Stimulated activated naive B cell treated with anti-CD40 and anti-IgM and Interleukin-4, amounts not matched to agents 10 μg/mL and 1 μg/mL and 100 μg/mL, for 72 hours (primary cell): ENCODE measurements at regions not wholly inside any gene's neighbourhood (a gene's known extent, or its start where the extent isn't known, plus 50 kb on each side); places are given as distances from the start of the nearest gene placed in this dataset.
"Not testable (repeated sequence)": the region's sequence is repeated elsewhere in the genome, so short reads cannot be mapped to it uniquely, and the experiment has no call there.

ENCODE experiments used
- ATAC-seq, 2 donors: fragments of 150-1000 bp; cut with Tn5 transposase; replicated peaks; 2 replicates each; pipeline ENCODE4 v1.10.0; 2021; ENCODE audit warnings: moderate library complexity in 1 of 2
- DNase-seq: peaks from one replicate; pipeline ENCODE4 v3.0.0; 2021
- H3K27ac Mint-ChIP-seq: one replicate; pipeline ENCODE4 v1.8.0; 2022; ENCODE audit warnings: mild to moderate bottlenecking, mixed read lengths
- H3K27me3 Mint-ChIP-seq, 2 donors: one replicate each; pipeline ENCODE4 v1.8.0; 2022; ENCODE audit warnings: mixed read lengths in 2 of 2
- H3K36me3 Mint-ChIP-seq, 2 donors: one replicate each; pipeline ENCODE4 v1.8.0; 2022; ENCODE audit warnings: mixed read lengths in 2 of 2, mild to moderate bottlenecking in 1 of 2
- H3K4me1 Mint-ChIP-seq, 2 donors: one replicate each; pipeline ENCODE4 v1.8.0; 2022; ENCODE audit warnings: mixed read lengths in 2 of 2, mild to moderate bottlenecking in 1 of 2
- H3K4me3 Mint-ChIP-seq, 2 donors: one replicate each; pipeline ENCODE4 v1.8.0; 2022; ENCODE audit warnings: mild to moderate bottlenecking in 2 of 2, mixed read lengths in 2 of 2, moderate library complexity in 1 of 2
- H3K9me3 Mint-ChIP-seq, 2 donors: one replicate each; pipeline ENCODE4 v1.8.0; 2022; ENCODE audit warnings: mixed read lengths in 2 of 2, mild to moderate bottlenecking in 1 of 2

DNA sequence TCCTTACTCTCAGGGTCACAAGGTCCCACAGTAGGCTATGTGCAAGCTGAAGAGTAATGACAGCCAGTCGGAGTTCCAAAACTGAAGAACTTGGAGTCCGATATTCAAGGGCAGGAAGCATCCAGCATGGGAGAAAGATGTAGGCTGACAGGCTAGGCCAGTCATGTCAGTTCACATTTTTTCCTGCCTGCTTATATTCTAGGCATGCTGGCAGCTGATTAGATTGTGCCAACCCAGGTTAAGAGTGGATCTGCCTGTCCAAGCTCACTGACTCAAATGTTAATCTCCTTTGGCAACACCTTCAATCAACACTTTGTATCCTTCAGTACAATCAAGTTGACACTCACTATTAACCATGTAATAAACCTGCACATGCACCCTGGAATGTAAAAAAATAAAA is 960.9 kb upstream of the HS3ST1 start:
- no peak for DNase-seq
- no peak for ATAC-seq
- Mint-ChIP-seq H3K4me3 (no peak overlapping the region), H3K4me1 (no peaks in the 10 kb centered on the region), H3K27ac (no peak overlapping the region), H3K9me3 (no peaks in the 10 kb centered on the region), H3K27me3 (no peaks in the 10 kb centered on the region), H3K36me3 (no peaks in the 10 kb centered on the region)

DNA sequence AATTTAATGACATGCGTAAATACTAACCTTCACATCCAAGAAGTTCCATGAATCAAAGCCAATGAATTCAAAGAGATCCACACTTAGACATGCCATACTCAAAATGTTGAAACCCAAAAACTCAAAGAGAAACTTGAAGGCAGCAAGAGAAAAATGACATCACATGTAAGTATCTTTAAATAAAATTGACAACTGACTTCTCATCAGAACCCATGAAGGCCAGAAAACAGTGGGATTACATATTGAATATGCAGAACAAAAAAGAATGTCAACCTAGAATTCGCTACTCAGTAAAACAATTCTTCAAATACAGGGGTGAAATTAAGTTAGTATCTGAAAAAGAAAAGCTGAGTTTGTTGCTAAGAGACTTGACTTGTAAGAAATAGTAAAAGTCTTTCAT is 953.9 kb upstream of the HS3ST1 start:
- no peak overlapping the region for H3K27ac Mint-ChIP-seq
- no peaks in the 10 kb centered on the region for H3K36me3 Mint-ChIP-seq
- H3K27me3 Mint-ChIP-seq = no peaks in the 10 kb centered on the region
- DNase-seq = no peak
- no peaks in the 10 kb centered on the region for H3K4me1 Mint-ChIP-seq
- ATAC-seq = no peak
- H3K4me3 Mint-ChIP-seq = no peak overlapping the region
- H3K9me3 Mint-ChIP-seq = peaks cover 7 to 9% of the 10 kb centered on the region in 2 donors

DNA sequence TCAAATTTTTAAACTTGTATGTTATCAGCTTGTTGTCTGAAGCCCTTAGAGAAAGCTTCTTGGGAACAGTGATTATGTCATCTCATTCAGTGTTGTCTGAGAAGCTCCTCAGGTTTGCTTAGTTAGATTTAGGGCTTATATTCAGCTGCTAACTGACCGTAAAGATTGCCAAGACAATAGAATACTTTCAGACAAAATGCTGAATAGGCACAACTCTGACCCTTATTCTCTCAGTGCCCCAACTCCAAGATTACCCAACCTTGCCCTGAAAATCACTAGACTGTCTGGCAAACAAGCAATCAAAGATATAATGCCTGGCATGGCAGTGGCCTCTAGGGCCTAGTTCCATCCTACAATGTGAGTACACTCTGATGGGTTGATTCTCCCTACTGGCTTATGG is 950.5 kb upstream of the HS3ST1 start:
- Mint-ChIP-seq H3K4me3 (no peak overlapping the region), H3K27me3 (no peaks in the 10 kb centered on the region), H3K27ac (no peak overlapping the region), H3K36me3 (no peaks in the 10 kb centered on the region), H3K4me1 (no peaks in the 10 kb centered on the region), H3K9me3 (peaks cover 7 to 9% of the 10 kb centered on the region in 2 donors)
- no peak for DNase-seq
- no peak for ATAC-seq

DNA sequence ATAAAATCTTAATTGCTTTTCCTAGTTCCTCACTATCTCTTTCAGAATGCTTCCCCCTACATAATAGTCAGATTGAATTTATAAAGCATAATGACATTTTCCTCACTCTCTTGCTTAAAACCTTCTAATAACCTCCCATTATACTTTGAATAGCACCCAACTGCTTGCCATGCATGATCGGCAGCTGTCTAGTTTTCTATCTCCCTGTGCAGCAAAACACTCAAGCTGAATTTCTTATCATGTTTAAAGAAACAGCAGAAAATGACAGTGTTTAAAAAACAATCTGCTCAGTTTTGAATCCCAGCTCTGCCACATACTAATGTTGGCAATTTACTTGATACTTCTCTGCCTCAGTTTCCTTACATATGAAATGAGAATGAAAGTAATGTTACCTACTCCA is 947.1 kb upstream of the HS3ST1 start:
- peaks cover 2 to 3% of the 10 kb centered on the region in 2 donors for H3K9me3 Mint-ChIP-seq
- H3K4me1 Mint-ChIP-seq = no peaks in the 10 kb centered on the region
- no peak overlapping the region for H3K27ac Mint-ChIP-seq
- no peaks in the 10 kb centered on the region for H3K27me3 Mint-ChIP-seq
- DNase-seq = no peak
- H3K36me3 Mint-ChIP-seq = no peaks in the 10 kb centered on the region
- no peak overlapping the region for H3K4me3 Mint-ChIP-seq
- no peak for ATAC-seq

DNA sequence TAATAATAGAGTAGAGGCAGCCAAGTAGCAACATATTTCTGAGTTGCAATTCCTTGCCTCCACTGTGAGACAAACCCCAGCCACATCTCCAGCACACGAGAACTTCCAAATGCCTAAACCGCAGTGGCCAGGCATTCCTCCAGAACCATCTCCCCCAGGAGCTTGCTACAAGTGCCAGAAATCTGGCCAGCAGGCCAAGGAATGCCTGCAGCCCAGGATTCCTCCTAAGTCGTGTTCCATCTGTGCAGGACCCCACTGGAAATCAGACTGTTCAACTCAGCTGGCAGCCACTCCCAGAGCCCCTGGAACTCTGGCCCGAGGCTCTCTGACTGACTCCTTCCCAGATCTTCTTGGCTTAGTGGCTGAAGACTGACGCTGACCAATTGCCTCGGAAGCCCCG is 937.2 kb upstream of the HS3ST1 start:
- peaks cover 12 to 13% of the 10 kb centered on the region in 2 donors for H3K9me3 Mint-ChIP-seq
- not testable (repeated sequence) for H3K36me3 Mint-ChIP-seq, H3K4me1 Mint-ChIP-seq, DNase-seq, H3K27ac Mint-ChIP-seq, H3K4me3 Mint-ChIP-seq, H3K27me3 Mint-ChIP-seq, ATAC-seq

DNA sequence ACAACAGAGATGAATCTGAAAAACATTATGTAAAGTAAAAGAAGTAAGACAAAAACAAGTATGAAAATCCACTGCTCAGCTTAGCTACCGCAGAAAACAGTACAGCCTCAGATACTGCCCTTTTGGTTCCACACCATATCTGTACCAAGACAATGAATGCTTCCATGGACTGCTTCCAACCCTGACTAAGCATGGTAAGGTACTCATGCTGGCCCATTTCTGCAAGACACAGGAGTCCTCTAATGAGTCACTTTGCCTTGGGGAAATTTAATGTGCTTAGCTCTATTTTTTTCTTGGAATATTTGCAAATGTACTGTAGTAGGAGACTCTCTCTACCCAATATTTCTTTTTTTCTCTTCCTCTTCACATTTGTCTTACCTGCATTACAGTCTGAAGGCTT is 931.7 kb upstream of the HS3ST1 start:
- Mint-ChIP-seq H3K36me3 (no peaks in the 10 kb centered on the region), H3K27ac (no peak overlapping the region), H3K4me1 (no peaks in the 10 kb centered on the region), H3K27me3 (no peaks in the 10 kb centered on the region), H3K4me3 (no peak overlapping the region), H3K9me3 (peaks cover 11 to 12% of the 10 kb centered on the region in 2 donors)
- ATAC-seq = no peak
- DNase-seq = no peak

DNA sequence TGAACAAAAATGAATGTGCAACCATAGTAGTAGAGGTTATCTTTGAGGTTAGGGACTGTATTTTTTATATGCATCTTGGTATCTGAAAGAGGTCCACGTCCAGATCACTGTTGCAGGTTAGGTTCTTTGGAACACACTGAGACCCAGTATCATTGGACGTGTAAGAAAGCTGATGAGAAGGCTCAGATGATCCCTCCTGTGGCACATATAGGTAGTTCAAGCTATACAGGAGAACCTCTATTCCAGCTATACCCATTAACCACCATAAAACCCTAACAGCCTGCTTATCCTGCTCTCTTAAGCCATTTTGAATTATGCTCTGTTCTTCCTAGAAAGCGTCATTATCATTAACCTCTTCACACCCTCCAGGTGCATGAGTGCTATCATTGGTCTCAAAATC is 930.7 kb upstream of the HS3ST1 start:
- Mint-ChIP-seq H3K36me3 (no peaks in the 10 kb centered on the region), H3K27ac (no peak overlapping the region), H3K9me3 (peaks cover 2 to 5% of the 10 kb centered on the region in 2 donors), H3K4me3 (no peak overlapping the region), H3K27me3 (no peaks in the 10 kb centered on the region), H3K4me1 (no peaks in the 10 kb centered on the region)
- ATAC-seq (no peak), DNase-seq (no peak)

DNA sequence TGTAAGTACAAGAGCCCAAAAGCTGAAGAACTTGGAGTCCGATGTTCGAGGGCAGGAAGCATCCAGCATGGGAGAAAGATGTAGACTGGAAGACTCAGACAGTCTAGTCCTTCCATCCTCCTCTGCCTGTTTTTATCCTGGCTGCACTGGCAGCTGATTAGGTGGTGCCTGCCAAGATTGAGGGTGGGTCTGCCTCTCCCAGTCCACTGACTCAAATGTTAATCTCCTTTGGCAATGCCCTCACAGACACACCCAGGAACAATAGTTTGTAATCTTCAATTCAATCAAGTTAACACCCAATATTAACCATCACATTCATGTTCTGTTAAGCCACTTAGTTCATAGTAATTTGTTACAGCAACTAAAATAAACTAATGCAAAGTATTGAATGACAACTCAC is 904.4 kb upstream of the HS3ST1 start:
- DNase-seq = not testable (repeated sequence)

DNA sequence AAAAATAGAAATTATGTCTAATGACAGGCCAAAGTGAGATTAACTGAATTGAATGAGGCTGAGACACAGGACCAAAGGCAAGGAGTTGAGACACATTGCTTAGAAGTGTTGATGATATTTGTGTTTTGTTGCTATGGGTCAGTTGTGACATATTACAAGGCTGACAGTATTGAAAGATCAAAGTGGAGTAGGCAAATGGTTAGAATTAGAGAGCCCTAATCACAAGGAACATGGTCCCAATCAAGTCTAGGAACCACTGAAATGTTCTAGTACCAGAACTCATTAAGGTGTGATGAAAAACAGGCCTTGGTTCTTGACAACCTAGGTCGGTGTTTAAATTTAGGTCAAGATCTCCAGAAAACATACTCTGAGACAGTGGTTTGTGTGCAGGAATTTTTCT is 896.3 kb upstream of the HS3ST1 start:
- H3K4me3 Mint-ChIP-seq = no peak overlapping the region
- H3K36me3 Mint-ChIP-seq = no peaks in the 10 kb centered on the region
- H3K9me3 Mint-ChIP-seq = peaks cover 0 to 2% of the 10 kb centered on the region in 2 donors
- no peaks in the 10 kb centered on the region for H3K4me1 Mint-ChIP-seq
- DNase-seq (no peak), ATAC-seq (no peak)
- no peaks in the 10 kb centered on the region for H3K27me3 Mint-ChIP-seq
- H3K27ac Mint-ChIP-seq = no peak overlapping the region

More for the DNA sequence above, 904.4 kb upstream of the HS3ST1 start:
- H3K36me3 Mint-ChIP-seq, ATAC-seq, H3K27ac Mint-ChIP-seq, H3K4me1 Mint-ChIP-seq, H3K4me3 Mint-ChIP-seq, H3K27me3 Mint-ChIP-seq: not testable (repeated sequence)
- peaks cover 6 to 12% of the 10 kb centered on the region in 2 donors for H3K9me3 Mint-ChIP-seq

DNA sequence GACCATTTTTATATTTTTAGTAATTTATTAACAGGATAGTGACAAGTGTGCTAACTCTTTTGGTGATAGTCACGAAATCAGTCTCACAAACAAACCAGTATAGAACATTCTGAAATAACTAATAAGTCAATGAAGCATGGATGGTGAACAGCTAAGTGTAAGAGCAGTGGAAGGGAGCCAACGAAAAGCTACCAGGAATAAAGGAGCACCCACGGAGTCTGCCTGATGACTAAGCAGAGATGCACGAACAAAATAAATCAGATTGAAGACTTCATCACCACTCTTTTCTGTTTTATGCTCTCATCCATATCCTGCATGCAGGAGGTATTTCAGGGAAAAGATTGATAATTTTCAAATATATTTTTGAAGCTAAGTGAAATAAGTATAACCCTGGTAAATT is 891.1 kb upstream of the HS3ST1 start:
- ATAC-seq (no peak), DNase-seq (no peak)
- Mint-ChIP-seq H3K27ac (no peak overlapping the region), H3K36me3 (no peaks in the 10 kb centered on the region), H3K27me3 (no peaks in the 10 kb centered on the region), H3K4me1 (no peaks in the 10 kb centered on the region), H3K4me3 (no peak overlapping the region), H3K9me3 (peaks cover 0 to 2% of the 10 kb centered on the region in 2 donors)

DNA sequence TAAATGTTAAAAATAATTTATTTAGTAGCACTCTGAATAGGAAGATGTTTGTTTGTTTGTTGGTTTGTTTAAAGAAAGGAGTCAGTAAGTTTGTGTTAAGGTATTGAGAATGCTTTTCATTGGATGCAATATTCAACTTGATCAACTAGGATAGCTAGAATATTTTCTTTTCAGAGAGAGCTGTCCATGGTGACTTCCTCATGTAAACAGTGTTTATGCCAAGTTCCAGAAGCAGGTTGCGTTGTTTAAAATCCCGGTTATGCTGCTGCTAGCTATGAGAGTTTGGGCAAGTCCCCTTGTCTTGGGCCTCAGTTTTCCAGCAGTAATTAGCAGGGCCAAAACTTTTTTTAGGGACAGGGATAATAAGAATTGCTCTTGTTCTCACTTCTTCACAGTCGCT is 876.2 kb upstream of the HS3ST1 start:
- H3K27ac Mint-ChIP-seq = no peak overlapping the region
- H3K4me3 Mint-ChIP-seq = no peak overlapping the region
- H3K9me3 Mint-ChIP-seq = peaks cover 0 to 2% of the 10 kb centered on the region in 2 donors
- ATAC-seq = no peak
- H3K27me3 Mint-ChIP-seq = no peaks in the 10 kb centered on the region
- H3K36me3 Mint-ChIP-seq = no peaks in the 10 kb centered on the region
- no peak for DNase-seq
- H3K4me1 Mint-ChIP-seq = no peaks in the 10 kb centered on the region

DNA sequence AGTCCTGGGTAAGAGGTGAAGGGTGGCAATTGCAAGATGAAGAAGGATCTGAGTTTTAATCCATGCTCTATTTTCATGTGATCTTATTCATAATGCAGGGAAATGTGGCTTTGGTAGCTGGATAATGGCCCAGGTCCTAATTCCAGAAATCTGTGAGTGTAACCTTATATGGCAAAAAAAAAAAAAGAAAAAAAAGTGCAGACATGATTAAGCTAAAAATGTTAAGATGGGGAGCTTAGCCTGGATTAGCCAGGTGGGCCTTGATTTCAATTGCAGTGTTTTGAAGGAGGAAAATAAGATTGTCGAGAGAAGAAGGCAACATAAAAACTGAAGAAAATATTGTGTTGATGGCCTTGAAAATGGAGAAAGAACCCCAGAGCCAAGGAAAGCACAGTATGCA is 867.7 kb upstream of the HS3ST1 start:
- no peaks in the 10 kb centered on the region for H3K27me3 Mint-ChIP-seq
- H3K4me1 Mint-ChIP-seq = no peaks in the 10 kb centered on the region
- ATAC-seq (no peak), DNase-seq (no peak)
- H3K27ac Mint-ChIP-seq = no peak overlapping the region
- H3K4me3 Mint-ChIP-seq = no peak overlapping the region
- H3K36me3 Mint-ChIP-seq = no peaks in the 10 kb centered on the region
- H3K9me3 Mint-ChIP-seq = peaks cover 0 to 5% of the 10 kb centered on the region in 2 donors

DNA sequence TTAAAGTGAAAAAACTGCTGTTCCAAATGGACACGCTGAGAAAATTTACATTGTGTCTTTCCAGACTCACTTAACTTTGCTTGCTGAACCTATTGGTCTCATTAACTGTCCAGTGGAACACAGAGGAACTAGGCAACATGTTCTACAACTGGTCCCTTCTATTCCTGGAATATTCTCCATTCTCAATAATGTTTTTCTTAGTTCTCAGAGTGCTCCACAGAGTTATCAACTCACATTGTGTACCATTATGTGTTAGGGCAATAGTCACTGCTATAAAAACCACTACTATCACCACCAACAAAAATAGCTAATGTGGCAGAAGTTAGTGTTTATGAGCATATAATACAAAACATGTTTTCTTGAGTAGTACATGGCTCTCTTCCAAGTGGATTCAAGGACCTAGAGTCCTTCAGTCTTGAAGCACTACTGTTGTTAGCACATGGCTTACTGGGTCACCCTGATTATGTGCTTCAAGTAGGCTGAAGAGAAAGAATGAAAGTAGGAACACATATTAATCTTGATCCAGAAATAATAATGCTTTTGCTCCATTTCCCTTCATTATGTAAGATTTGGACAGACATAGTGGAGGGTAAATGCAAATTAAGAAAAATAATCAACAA is 865.3 kb upstream of the HS3ST1 start:
- ATAC-seq (no peak), DNase-seq (no peak)
- Mint-ChIP-seq H3K36me3 (no peaks in the 10 kb centered on the region), H3K27me3 (no peaks in the 10 kb centered on the region), H3K27ac (no peak overlapping the region), H3K4me3 (no peak overlapping the region), H3K9me3 (peaks cover 0 to 5% of the 10 kb centered on the region in 2 donors), H3K4me1 (no peaks in the 10 kb centered on the region)

DNA sequence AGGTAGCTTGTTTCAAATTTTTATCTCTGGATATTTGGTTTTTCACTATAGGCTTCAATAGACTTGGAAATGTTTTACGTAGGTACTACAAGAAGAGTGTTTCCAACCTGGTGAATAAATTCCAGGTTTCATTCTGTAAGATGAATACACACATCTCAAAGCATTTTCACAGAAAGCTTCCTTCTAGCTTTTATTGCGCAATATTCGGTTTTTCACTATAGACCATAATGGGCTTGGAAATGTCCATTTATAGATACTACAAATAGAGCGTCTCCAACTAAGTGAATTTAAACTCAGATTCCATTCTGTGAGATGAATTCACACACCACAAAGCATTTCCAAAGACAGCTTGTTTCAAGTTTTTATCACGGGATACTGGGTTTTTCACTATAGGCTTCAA is 857.7 kb upstream of the HS3ST1 start:
- no peaks in the 10 kb centered on the region for H3K4me1 Mint-ChIP-seq
- H3K36me3 Mint-ChIP-seq = no peaks in the 10 kb centered on the region
- H3K27me3 Mint-ChIP-seq = no peaks in the 10 kb centered on the region
- no peak overlapping the region for H3K4me3 Mint-ChIP-seq
- H3K9me3 Mint-ChIP-seq = peaks cover 0 to 2% of the 10 kb centered on the region in 2 donors
- H3K27ac Mint-ChIP-seq = no peak overlapping the region
- DNase-seq (no peak), ATAC-seq (no peak)

DNA sequence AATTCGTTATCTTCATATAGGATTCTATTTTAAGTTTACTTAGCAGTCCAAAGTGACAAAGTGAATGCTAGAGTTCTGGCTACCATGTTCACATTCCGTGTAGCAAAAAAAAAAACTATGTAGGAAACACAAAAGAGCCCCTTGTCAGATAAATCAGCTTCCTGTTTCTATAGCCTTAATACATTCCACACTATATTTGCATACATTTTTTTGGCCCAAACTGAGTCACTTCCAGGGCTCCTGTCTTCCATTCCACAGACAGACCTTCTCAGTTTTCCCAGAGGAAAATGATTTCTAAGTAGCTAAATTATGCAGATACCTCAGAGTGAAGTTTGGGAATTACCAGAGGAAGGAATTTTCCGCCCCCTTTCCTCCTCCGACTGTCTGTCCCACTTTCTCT is 841.9 kb upstream of the HS3ST1 start:
- H3K27ac Mint-ChIP-seq = no peak overlapping the region
- DNase-seq (no peak), ATAC-seq (no peak)
- H3K9me3 Mint-ChIP-seq = peaks cover 0 to 4% of the 10 kb centered on the region in 2 donors
- no peaks in the 10 kb centered on the region for H3K27me3 Mint-ChIP-seq
- no peak overlapping the region for H3K4me3 Mint-ChIP-seq
- no peaks in the 10 kb centered on the region for H3K36me3 Mint-ChIP-seq
- no peaks in the 10 kb centered on the region for H3K4me1 Mint-ChIP-seq

DNA sequence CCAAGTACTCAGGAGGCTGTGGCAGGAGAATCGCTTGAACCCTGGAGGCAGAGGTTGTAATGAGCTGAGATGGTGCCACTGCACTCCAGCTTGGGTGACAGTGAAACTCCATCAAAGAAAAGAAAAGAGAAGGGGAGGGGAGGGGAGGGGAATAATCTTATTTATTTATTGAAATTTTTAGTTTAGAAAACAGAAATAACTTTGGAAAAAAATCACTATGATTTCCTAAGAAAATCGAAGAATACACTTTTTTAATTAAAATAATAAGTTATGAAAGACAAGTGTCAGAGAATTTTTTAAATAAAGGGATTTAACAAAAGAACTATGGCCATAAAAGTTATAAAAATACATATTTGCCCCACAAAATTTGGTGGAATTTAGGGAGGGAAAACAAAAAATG is 836.9 kb upstream of the HS3ST1 start:
- DNase-seq (no peak), ATAC-seq (no peak)
- Mint-ChIP-seq H3K4me1 (no peaks in the 10 kb centered on the region), H3K27ac (no peak overlapping the region), H3K36me3 (no peaks in the 10 kb centered on the region), H3K27me3 (no peaks in the 10 kb centered on the region), H3K9me3 (peaks cover 3 to 8% of the 10 kb centered on the region in 2 donors), H3K4me3 (no peak overlapping the region)
